ENCODE measurements at regions not wholly inside any gene's neighbourhood (a gene's known extent, or its start where the extent isn't known, plus 50 kb on each side); places are given as distances from the start of the nearest gene placed in this dataset.
A peak's percentile ranks its signal among the peaks of the same experiment; 100 is the strongest.

- Histone ChIP-seq H2AFZ (ENCODE audit: control insufficient read depth, low read depth, low read length) (no peak overlapping the region), H3K36me3 (ENCODE audit: control insufficient read depth in 2 of 2, insufficient read depth in 2 of 2, low read length in 1 of 2) (no peaks in the 10 kb centered on the region), H3K4me3 (no peak overlapping the region), H3K4me1 (ENCODE audit: control insufficient read depth, insufficient read depth, low read length) (no peaks in the 10 kb centered on the region), H3K4me2 (ENCODE audit: control insufficient read depth, insufficient read depth) (no peak overlapping the region), H3K9me3 (replicated peaks; ENCODE audit: control insufficient read depth, insufficient read depth, low read length) (no peaks in the 10 kb centered on the region), H4K20me1 (ENCODE audit: control insufficient read depth, insufficient read depth) (no peaks in the 10 kb centered on the region), H3K27me3 (replicated peaks in 1 of 2; ENCODE audit: control insufficient read depth in 2 of 2, insufficient read depth in 2 of 2, low read length in 1 of 2) (no peaks in the 10 kb centered on the region), H3K79me2 (ENCODE audit: control insufficient read depth, insufficient read depth, low read length) (no peaks in the 10 kb centered on the region), H3K9ac (ENCODE audit: control insufficient read depth, insufficient read depth, low read length) (no peak overlapping the region), H3K27ac (ENCODE audit: control insufficient read depth, insufficient read depth) (no peak overlapping the region)
- TF ChIP-seq SPI1 (IDR thresholded peaks at IDR 0.05; ENCODE audit: borderline replicate concordance, insufficient read depth, low read depth, low read length) (peak; percentile 24; the same call in 1 of the 2 replicates), BCLAF1 (IDR thresholded peaks at IDR 0.05) (no peak), BMI1 (IDR thresholded peaks at IDR 0.05; ENCODE audit: borderline replicate concordance) (no peak)
- ChIA-PET CTCF (no interaction called here), RAD21 (ENCODE audit: unreplicated experiment) (no interaction called here), SMC1A (ENCODE audit: uncharacterized antibody, unreplicated experiment) (no interaction called here), POLR2A (no interaction called here)
- in situ Hi-C loops (cut with MboI) (no loop called here), intact Hi-C loops (cut with micrococcal nuclease; ENCODE audit: unreplicated experiment) (no loop called here)
- no TSS peak for BruUV-seq (replicated peaks)
- DNase-seq (ENCODE audit: low read depth, low spot score) (no peak), ATAC-seq (no peak), FAIRE-seq (no peak)
- WGBS (ENCODE audit: insufficient coverage, insufficient replicate concordance, low lambda C conversion rate, missing lambda C conversion rate) = 18% methylated on average over 4 of the region's 4 CpGs
Measured at GRCh38 chr2:19837235-19837766, 64.5 kb downstream of the TTC32 start.

GRCh38 chr2:19835781-19836281, 66.0 kb downstream of the TTC32 start:
- TF ChIP-seq EGR1 (IDR thresholded peaks at IDR 0.05; ENCODE audit: borderline replicate concordance in 1 of 2, low read depth in 2 of 2, low read length in 2 of 2) (no peak), IKZF1 (conservative IDR thresholded peaks at IDR 0.05) (no peak), TCF7 (IDR thresholded peaks at IDR 0.05; ENCODE audit: borderline replicate concordance) (no peak), BCLAF1 (IDR thresholded peaks at IDR 0.05) (no peak), ZZZ3 (IDR thresholded peaks at IDR 0.05; ENCODE audit: control insufficient read depth, insufficient read length, low read depth) (no peak)
- FAIRE-seq = no peak

More at GRCh38 chr2:19835781-19836281, 66.0 kb downstream of the TTC32 start:
- in situ Hi-C loops (cut with MboI) (no loop called here), intact Hi-C loops (cut with micrococcal nuclease; ENCODE audit: unreplicated experiment) (no loop called here)
- POLR2A ChIA-PET = no interaction called here
- Histone ChIP-seq H2AFZ (ENCODE audit: control insufficient read depth, low read depth, low read length) (no peak overlapping the region), H3K9ac (ENCODE audit: control insufficient read depth, insufficient read depth, low read length) (no peak overlapping the region), H3K4me2 (ENCODE audit: control insufficient read depth, insufficient read depth) (no peak overlapping the region), H3K27me3 (replicated peaks in 1 of 2; ENCODE audit: control insufficient read depth in 2 of 2, insufficient read depth in 2 of 2, low read length in 1 of 2) (no peaks in the 10 kb centered on the region), H4K20me1 (ENCODE audit: control insufficient read depth, insufficient read depth) (no peaks in the 10 kb centered on the region), H3K27ac (ENCODE audit: control insufficient read depth, insufficient read depth) (no peak overlapping the region), H3K36me3 (ENCODE audit: control insufficient read depth in 2 of 2, insufficient read depth in 2 of 2, low read length in 1 of 2) (no peaks in the 10 kb centered on the region), H3K79me2 (ENCODE audit: control insufficient read depth, insufficient read depth, low read length) (no peaks in the 10 kb centered on the region), H3K4me3 (no peak overlapping the region), H3K9me3 (replicated peaks; ENCODE audit: control insufficient read depth, insufficient read depth, low read length) (no peaks in the 10 kb centered on the region), H3K4me1 (ENCODE audit: control insufficient read depth, insufficient read depth, low read length) (no peaks in the 10 kb centered on the region)
- CTCF ChIA-PET = no interaction called here
- WGBS (ENCODE audit: insufficient coverage, insufficient replicate concordance, low lambda C conversion rate, missing lambda C conversion rate) = 10% methylated on average over 6 of the region's 6 CpGs
- no peak for ATAC-seq
- DNase-seq (ENCODE audit: low read depth, low spot score) = no peak
- BruUV-seq (replicated peaks) = no TSS peak
- SMC1A ChIA-PET (ENCODE audit: uncharacterized antibody, unreplicated experiment) = no interaction called here
- RAD21 ChIA-PET (ENCODE audit: unreplicated experiment) = no interaction called here

Data from GM12878 (cell line).